GM03348 (cell line): ENCODE measurements at regions not wholly inside any gene's neighbourhood (a gene's known extent, or its start where the extent isn't known, plus 50 kb on each side); places are given as distances from the start of the nearest gene placed in this dataset.

Source experiments
- DNase-seq: peaks from one replicate; pipeline ENCODE4 v3.0.0; 2012; ENCODE audit warnings: low spot score

DNA sequence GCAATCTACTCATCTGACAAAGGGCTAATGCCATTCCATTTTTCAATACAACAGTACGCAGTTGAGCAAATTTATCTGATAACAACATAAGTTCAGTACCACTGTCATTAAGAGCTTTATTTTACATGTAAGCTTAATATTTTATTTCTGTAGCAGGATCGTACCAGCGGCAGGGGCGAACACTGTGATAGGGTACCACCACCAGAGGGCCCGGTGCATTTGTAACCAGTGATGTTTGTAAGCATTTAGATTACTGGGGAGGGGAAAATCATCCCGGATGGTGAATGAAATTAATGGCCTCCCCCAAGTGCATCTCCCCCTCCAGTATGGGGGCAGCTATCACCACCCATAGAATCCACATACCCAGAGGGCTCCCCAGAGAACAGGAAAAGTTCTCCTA lies 179.0 kb downstream of the ADGRA3 start:
- no peak for DNase-seq

GRCh38 chr4:22334155-22334554 lies 181.7 kb downstream of the ADGRA3 start:
- DNase-seq = no peak

- no peak for DNase-seq
Observed at GRCh38 chr4:22324422-22324821, 191.4 kb downstream of the ADGRA3 start.

DNA sequence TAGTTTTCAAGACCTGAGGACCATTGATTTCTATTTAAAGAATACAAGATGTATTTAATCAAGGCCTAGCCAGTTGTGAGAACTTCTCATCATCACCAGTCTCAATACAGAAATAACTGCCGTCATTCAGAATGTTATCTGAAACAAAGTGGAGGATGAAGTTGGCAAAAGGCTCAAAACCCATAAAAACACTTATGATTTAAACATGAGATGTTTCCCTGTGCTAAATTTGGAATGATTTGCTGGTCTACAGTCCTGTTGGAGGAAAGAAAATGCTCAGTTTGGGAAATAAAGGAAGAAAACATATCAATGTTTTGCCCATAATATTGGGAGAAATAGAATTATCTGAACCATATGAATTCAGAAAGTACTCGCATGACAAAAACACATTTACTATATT lies 192.2 kb downstream of the ADGRA3 start:
- DNase-seq = no peak

DNA sequence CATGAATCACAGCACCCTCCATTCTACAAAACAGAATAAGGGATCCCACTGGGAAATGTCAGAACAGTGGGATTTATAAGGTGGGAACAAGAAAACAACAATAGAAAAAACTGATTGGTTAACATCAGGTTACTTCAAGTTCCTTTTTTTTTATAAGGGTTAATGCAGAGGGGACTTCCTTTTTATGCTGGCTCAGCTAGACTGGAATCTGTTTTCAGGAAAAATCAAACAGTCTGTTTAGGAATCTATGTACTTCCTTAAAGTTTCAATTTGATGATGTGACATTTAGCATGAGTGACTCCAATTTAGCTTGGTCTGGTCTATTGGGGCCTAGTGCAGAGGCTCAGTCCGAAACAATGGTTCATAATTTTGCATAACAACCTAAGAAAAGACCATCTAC lies 192.9 kb downstream of the ADGRA3 start:
- DNase-seq = no peak

DNA sequence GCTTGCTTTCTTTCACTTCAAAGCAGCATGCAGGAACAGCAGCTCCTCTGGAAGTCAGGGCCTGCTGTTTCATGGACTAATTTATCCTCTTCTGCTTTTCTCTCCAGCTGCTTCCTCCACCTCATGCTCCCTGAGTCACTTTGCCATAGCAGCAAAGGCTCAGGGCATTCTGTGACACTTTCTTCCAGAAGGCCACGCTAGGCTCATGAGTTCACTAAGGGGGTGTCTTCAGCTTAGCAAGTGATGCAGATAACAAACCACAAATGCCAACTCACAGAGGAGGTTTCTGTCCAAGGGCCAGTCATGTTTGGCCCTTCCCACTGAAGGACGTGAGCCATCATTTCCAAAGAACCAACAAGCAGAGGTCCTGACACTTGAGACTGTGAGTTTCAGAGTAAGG lies 200.2 kb downstream of the ADGRA3 start:
- DNase-seq = peak; percentile 12

- DNase-seq = no peak
Observed at GRCh38 chr4:22313976-22314375, 201.9 kb downstream of the ADGRA3 start.

- no peak for DNase-seq
Observed at GRCh38 chr4:22312113-22312512, 203.8 kb downstream of the ADGRA3 start.

DNA sequence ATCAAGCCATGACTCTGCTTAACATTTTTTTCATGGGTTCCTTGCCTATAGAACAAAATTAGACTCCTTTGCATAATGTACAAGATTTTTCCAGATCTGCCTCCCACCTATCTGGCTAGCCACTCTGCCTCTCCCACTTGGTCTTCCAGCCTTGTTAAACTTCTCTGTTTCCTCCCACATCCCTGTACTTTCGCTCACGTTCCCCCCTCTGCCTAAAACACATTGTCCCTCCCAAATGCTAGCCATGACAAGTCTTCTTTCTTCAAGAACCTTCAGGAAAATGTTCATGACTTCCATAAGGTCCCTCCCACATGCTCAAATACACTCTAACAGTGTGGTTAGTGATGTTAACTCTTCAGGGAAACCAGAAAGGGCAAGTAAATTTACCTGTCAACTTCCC lies 214.6 kb downstream of the ADGRA3 start:
- DNase-seq = no peak

DNA sequence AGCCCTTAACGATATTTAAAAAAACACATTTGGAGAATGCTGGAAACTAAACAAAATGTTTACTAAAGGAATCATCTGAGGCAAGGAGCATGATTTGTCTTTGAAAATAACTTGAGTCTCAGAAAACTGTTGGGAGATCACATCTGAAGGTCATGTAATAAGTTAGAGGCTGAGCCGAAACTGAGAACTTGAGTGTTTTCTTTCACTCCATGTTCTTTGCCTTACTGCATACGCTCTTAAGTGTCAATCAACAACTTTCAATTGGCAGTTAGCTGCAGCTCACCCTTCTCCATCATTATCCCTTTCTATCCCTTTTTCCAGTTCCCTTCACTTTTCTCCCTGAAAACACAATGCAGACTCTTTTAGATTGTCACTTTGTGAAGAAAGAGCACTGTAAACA lies 216.2 kb downstream of the ADGRA3 start:
- no peak for DNase-seq

DNA sequence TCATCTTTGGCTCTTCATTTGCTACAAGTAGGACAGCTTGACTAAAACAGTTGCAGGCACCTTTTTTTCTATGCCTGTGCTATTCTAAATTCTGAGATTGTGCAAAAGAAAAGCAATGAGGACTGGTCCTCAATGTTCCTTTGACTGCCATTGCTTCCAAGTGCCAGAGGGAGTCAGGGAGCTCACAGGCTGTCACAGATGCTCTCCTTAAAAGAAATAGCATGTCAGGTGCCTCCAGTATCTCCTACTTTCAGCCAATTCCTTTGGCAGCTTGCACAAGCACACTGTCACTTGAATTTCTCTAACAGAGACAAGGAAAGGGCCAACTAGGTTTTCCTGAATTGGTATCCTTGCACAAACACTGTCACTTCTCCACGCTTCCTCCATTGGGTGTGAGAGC lies 228.2 kb downstream of the ADGRA3 start:
- DNase-seq = no peak

GRCh38 chr4:22268350-22269025 lies 247.4 kb downstream of the ADGRA3 start:
- DNase-seq = no peak

DNA sequence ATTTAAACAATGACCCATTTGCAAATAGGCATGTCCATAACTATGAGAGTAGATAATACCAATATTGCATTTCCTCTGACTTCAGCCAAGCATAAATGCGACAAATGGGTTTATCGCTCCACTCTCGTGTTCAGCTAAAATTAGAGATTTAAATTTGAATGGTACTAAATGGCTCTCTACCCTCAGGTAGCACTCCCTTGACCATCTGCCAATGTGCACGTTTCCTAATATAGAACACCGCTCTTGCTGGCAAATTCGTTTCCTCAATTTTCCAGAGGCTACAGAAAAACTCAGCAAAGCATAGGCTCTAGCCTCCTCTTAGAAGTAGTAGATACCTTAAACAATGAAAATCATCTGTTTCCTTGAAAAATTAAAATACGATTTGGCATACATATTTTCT lies 251.6 kb downstream of the ADGRA3 start:
- DNase-seq = no peak

GRCh38 chr4:22253431-22253830 lies 262.4 kb downstream of the ADGRA3 start:
- DNase-seq = no peak

- no peak for DNase-seq
Observed at GRCh38 chr4:22246847-22247246, 269.0 kb downstream of the ADGRA3 start.

DNA sequence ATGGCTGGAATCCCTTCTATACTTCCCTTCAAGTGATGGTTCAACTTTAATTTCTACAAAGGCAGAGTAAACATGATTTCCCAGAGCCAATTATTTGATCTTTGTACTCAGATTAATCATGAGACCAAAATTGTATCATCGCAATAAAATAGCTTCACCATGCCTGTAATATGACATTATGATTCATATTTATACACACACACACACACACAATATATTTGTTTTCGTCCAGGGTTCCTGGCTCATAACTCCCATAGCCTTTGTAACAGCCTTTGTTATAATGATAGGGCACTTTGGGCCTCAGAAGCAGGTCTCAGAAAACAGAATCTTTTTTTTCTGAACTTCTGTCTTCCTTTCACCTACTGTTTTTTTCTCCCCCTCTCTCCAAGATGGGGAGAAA lies 270.6 kb downstream of the ADGRA3 start:
- no peak for DNase-seq

GRCh38 chr4:22241415-22241814 lies 274.5 kb downstream of the ADGRA3 start:
- DNase-seq = no peak

DNA sequence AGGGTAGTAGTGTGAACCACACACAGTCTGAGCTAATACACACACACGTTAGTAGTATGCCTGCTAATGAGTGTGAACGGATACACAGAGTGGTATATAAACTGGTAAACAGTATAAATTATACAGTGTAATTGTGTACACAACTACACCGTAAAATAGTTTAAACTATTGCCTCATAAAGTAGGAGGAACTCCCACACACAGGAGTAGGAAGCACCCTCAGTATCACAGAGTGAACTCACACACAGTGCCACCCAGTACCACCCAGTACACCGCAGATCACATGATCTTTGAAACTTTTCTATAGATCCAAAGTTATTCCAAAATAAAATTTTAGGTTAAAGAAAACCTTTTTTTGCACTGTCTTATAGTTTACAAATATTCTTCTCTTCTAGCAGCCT lies 275.1 kb downstream of the ADGRA3 start:
- no peak for DNase-seq

- DNase-seq = no peak
Observed at GRCh38 chr4:22238742-22239141, 277.1 kb downstream of the ADGRA3 start.

GRCh38 chr4:22237846-22238494 lies 277.9 kb downstream of the ADGRA3 start:
- DNase-seq = no peak

- no peak for DNase-seq
Observed at GRCh38 chr4:22237155-22237751, 278.6 kb downstream of the ADGRA3 start.

- DNase-seq = no peak
Observed at GRCh38 chr4:22235698-22236097, 280.2 kb downstream of the ADGRA3 start.

DNA sequence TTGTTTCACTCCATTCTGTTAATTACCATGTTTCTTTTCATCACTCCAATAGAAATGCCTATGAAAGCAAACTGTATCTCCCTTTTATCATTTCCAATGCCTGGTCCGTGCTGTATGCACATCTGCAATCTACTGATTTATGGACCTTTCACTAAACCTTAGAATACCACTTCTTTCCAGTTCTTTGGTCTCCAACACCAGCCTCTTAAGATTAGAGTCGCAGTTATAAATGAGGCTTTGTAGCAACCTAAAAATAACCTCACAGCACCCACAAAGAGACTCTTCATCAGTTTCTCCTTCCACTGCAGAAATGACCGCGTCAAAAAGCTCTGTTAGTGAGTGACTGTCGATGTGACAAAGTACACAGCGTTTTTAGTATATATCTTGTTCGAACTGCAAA lies 282.6 kb downstream of the ADGRA3 start:
- DNase-seq = no peak

GRCh38 chr4:22220965-22221364 lies 272.4 kb upstream of the KCNIP4 start:
- DNase-seq = no peak
